ENCODE measurements at regions not wholly inside any gene's neighbourhood (a gene's known extent, or its start where the extent isn't known, plus 50 kb on each side); places are given as distances from the start of the nearest gene placed in this dataset.

- no peak for DNase-seq (ENCODE audit: low spot score)
- H3K4me2 ChIP-seq (ENCODE audit: low read length), result no peak overlapping the region
- H3K79me2 ChIP-seq (ENCODE audit: insufficient read depth, low read depth, low read length), result no peaks in the 10 kb centered on the region
- no peak overlapping the region for H3K4me3 ChIP-seq (ENCODE audit: low read depth, low read length, poor library complexity, severe bottlenecking)
- no peak overlapping the region for H3K27ac ChIP-seq (ENCODE audit: low read depth, low read length, poor library complexity, severe bottlenecking)
- TF ChIP-seq CTCF (conservative IDR thresholded peaks at IDR 0.05; ENCODE audit: low read length) (no peak), EZH2phosphoT487 (IDR thresholded peaks at IDR 0.05; ENCODE audit: borderline replicate concordance, low read depth, low read length) (no peak)
- no peaks in the 10 kb centered on the region for H3K9me2 ChIP-seq (ENCODE audit: insufficient read depth, low read length)
- intact Hi-C loops (cut with micrococcal nuclease; ENCODE audit: unreplicated experiment), result no loop called here
- peaks cover 4% of the 10 kb centered on the region for H3K4me1 ChIP-seq (ENCODE audit: insufficient read depth, low read length, poor library complexity, severe bottlenecking)
- BruUV-seq (replicated peaks), result no TSS peak
- no peaks in the 10 kb centered on the region for H3K36me3 ChIP-seq (ENCODE audit: insufficient read depth, low read length)
- no peaks in the 10 kb centered on the region for H4K20me1 ChIP-seq (ENCODE audit: insufficient read depth, low read length)
- H2AFZ ChIP-seq (ENCODE audit: low read length), result peak overlapping the region; percentile 20
- ChIA-PET POLR2A (no interaction called here), CTCF (ENCODE audit: unreplicated experiment) (no interaction called here)
- H3K9me3 ChIP-seq (ENCODE audit: low read length), result no peaks in the 10 kb centered on the region
Observed at GRCh38 chr17:27985736-27986399, 56.6 kb upstream of the NLK start.

DNA sequence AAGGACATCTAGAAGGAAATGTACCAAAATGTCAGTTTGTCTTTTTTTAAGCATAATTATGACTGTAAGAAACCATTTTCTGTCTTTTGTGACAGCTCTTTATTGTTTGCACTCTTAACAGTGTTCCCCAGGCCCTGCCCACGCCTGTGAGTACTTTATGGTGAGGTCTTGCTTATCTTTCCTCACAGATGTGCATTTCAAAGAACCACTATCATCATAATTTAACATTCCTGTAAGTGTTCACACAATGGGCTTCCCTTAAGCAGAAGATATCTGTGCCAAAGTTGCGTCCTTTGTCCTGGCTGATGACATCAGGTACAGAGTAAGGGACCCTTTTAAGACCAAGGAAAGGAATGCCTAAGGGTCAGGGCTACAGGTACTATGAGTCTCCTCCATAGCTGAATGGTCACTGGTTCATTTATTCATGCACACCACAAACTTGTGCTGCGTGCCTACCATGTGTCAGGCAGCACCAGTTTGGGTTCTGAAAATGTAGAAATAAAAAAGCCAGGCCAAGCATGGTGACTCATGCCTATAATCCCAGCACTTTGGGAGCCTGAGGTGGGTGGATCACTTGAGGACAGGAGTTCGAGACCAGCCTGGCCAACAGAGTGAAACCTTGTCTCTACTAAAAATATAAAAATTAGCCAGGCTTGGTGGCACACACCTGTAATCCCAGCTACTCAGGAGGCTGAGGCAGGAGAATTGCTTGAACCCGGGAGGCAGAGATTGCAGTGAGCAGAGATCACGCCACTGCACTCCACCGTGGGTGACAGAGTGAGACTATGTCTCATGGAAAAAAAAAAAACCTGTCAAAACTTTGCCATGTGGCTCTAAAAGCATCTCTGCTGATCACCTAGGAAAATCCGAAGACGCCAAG, 55.4 kb upstream of the NLK start:
- TF ChIP-seq EZH2phosphoT487 (IDR thresholded peaks at IDR 0.05; ENCODE audit: borderline replicate concordance, low read depth, low read length), result no peak
- TF ChIP-seq CTCF (conservative IDR thresholded peaks at IDR 0.05; ENCODE audit: low read length), result no peak
- H3K9me3 ChIP-seq (ENCODE audit: low read length), result no peaks in the 10 kb centered on the region
- no peak overlapping the region for H3K4me3 ChIP-seq (ENCODE audit: low read depth, low read length, poor library complexity, severe bottlenecking)
- ChIA-PET CTCF (ENCODE audit: unreplicated experiment) (no interaction called here), POLR2A (no interaction called here)
- H2AFZ ChIP-seq (ENCODE audit: low read length), result no peak overlapping the region
- H3K79me2 ChIP-seq (ENCODE audit: insufficient read depth, low read depth, low read length), result no peaks in the 10 kb centered on the region
- H3K36me3 ChIP-seq (ENCODE audit: insufficient read depth, low read length), result no peaks in the 10 kb centered on the region
- no peak for DNase-seq (ENCODE audit: low spot score)
- H3K27ac ChIP-seq (ENCODE audit: low read depth, low read length, poor library complexity, severe bottlenecking), result no peak overlapping the region
- BruUV-seq (replicated peaks), result no TSS peak
- no peak overlapping the region for H3K4me2 ChIP-seq (ENCODE audit: low read length)
- no peaks in the 10 kb centered on the region for H3K9me2 ChIP-seq (ENCODE audit: insufficient read depth, low read length)
- intact Hi-C loops (cut with micrococcal nuclease; ENCODE audit: unreplicated experiment), result no loop called here
- peaks cover 4% of the 10 kb centered on the region for H3K4me1 ChIP-seq (ENCODE audit: insufficient read depth, low read length, poor library complexity, severe bottlenecking)
- H4K20me1 ChIP-seq (ENCODE audit: insufficient read depth, low read length), result no peaks in the 10 kb centered on the region

DNA sequence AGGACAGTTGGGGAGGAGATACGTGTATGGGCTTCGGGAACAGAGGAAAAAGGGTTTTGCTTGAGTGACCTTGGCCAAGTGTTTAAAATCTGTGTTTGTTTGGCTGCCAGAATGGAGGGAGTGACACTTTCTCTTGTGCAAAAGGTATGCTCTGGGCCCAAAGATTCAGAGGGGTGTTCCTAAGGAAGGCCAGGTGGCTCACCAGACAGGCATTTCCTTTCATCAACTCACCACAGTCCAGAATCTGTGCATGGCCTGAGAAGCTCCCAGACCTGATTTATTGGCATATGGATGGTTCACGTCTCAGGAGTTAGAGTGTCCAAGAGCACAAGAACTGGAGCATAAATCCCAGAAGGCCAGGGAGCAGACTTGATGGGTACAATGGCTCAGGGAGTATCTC, 53.4 kb upstream of the NLK start:
- no peak overlapping the region for H3K4me2 ChIP-seq (ENCODE audit: low read length)
- no peaks in the 10 kb centered on the region for H3K9me2 ChIP-seq (ENCODE audit: insufficient read depth, low read length)
- ChIA-PET CTCF (ENCODE audit: unreplicated experiment) (no interaction called here), POLR2A (no interaction called here)
- no peaks in the 10 kb centered on the region for H3K79me2 ChIP-seq (ENCODE audit: insufficient read depth, low read depth, low read length)
- no TSS peak for BruUV-seq (replicated peaks)
- H3K36me3 ChIP-seq (ENCODE audit: insufficient read depth, low read length), result no peaks in the 10 kb centered on the region
- peaks cover 4% of the 10 kb centered on the region for H3K4me1 ChIP-seq (ENCODE audit: insufficient read depth, low read length, poor library complexity, severe bottlenecking)
- no peak overlapping the region for H3K27ac ChIP-seq (ENCODE audit: low read depth, low read length, poor library complexity, severe bottlenecking)
- H2AFZ ChIP-seq (ENCODE audit: low read length), result no peak overlapping the region
- TF ChIP-seq CTCF (conservative IDR thresholded peaks at IDR 0.05; ENCODE audit: low read length), result no peak
- TF ChIP-seq EZH2phosphoT487 (IDR thresholded peaks at IDR 0.05; ENCODE audit: borderline replicate concordance, low read depth, low read length), result no peak
- DNase-seq (ENCODE audit: low spot score), result no peak
- no peaks in the 10 kb centered on the region for H4K20me1 ChIP-seq (ENCODE audit: insufficient read depth, low read length)
- no peak overlapping the region for H3K4me3 ChIP-seq (ENCODE audit: low read depth, low read length, poor library complexity, severe bottlenecking)
- intact Hi-C loops (cut with micrococcal nuclease; ENCODE audit: unreplicated experiment), result no loop called here
- H3K9me3 ChIP-seq (ENCODE audit: low read length), result no peaks in the 10 kb centered on the region

Measured in OCI-LY7 (cell line).